NCI-H128 (cell line): ENCODE measurements at regions not wholly inside any gene's neighbourhood (a gene's known extent, or its start where the extent isn't known, plus 50 kb on each side); places are given as distances from the start of the nearest gene placed in this dataset.
A peak's percentile ranks its signal among the peaks of the same experiment; 100 is the strongest.

Experiments
- DNase-seq: peaks from one replicate; lab custom pipeline; 2025; ENCODE audit not compliant: unreplicated experiment; lab: John Stamatoyannopoulos, UW

DNA sequence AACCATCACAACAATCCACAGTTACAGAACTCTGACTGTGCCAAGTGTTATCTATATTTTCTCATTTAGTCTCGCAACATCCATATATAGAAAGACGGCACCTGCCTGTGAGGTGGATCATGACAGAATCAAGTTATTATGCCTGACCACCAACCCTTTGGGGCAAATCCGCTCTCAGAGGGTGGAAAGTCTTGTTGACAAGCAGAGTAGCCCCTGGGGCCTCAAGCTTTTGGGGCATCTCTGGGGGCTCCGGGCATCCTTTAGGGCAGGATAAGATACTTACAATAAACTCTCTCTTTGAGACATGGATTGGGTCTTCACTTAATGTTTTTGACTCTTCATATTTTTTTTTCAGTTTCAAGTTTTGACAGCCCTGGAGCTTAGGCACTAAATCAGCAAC lies 150.5 kb upstream of the NAV2 start:
- DNase-seq, result no peak

DNA sequence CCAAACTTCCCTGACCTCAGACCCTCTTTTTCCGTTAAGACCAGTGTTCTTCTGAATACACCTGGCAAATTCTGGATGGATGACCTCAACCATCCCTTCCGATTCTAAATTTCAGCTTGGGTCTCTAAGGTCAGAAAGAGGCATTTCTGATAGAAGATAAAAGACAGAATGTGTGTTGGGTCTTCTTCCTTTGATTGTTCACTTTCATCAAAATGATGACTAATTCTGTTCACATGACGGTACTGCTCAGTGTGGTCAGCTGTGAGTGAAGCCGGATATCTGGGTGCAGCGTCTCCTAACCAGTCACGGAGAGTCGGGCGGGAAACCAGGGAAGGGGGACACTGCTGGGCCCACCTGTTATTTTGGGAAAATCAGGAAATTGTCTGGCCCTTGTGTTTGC lies 151.6 kb upstream of the NAV2 start:
- DNase-seq, result no peak

DNA sequence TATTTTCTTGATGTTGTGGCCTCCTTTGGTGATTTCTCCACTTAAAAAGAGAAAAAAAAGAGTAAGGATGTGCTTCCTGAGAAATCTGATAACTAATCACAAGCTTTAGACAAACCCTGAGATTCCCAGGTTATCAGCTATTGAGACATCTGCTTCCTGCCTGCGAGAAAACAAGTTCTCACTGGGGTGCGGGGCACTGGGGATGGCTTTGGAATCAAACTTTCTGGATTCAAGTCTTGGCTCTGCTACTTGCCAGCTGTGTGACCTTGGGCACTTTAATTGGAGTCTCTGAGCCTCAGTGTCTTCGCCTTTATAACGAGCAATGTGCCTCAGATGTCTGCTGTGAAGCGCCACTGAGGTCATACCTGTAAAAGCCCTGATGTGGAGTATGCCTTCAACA lies 152.5 kb upstream of the NAV2 start:
- no peak for DNase-seq

DNA sequence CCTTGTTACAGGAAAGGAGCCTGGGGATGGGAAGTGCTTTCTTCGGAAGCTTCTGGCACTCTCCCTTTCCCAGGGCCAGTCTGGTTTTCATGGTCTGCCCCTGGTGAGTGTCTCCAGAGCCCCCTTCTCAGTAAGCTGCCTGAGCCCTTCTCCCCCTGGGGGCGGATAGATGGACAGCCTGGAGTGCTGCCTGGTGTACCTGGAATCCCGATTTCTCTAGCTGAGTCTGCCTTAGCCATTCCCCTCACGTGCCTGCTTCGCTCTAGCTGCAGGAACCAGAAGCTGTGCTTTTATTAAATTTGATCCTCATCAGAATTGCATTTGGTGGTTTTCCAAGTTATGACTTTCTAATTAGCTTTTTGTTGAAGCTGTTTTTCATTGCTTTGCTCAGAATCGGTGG lies 152.9 kb upstream of the NAV2 start:
- DNase-seq, result no peak

DNA sequence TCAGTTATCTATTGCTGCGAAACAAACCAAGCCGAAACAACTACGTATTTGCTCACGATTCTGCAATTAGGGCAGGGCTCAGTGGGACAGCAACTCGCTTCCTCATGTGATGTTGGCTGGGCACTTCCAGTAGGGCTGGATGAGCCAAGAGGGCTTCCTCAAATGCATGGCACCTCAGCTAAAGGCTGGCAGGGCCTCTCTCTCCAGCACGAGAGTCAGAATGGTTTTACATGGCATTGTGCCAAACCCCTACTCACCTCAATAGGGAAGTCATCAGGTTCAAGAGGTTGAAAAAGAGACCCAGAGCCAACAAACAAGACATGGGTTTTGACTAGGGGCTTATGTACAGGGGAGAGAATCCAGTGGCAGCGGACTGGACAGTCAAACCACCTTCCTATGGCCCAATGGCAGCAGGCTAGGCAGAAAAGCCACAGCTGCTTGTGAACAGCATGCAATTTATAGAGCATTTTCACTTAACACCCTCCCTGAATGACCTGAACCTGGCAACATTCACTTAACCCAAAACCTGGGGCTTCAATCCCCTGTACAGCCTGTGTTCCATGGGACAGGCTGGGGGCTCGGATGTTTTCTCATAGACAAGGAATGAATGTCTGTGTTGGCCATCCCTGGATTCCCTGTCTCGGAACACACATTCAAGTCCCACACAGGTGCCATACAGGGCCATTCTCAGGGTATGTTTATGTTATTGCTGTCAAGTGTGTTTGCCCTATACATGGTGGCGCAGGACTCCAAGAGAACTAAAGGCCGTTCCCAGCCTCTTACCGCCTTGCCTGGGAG lies 154.2 kb upstream of the NAV2 start:
- DNase-seq, result no peak

DNA sequence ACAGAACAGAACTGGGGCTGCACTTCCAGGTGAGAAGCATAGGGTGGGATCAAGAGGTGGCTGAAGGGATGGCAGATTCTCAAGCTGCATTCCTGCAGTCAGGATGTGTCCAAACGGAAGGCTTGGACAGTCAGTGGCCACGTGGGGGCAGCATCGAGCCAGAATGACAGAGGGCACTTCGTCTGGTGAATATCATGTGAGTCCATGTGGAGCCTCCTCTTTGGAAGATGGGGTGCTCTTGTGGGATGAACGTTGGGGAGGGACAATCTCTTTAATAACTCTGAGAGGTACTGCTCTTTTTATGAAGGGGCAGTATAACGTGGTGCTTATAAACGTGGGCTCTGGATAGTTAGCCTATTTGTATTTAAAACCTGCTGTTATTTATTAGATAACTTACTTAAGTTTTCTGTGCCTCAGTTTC lies 154.9 kb upstream of the NAV2 start:
- peak; percentile 30 for DNase-seq

DNA sequence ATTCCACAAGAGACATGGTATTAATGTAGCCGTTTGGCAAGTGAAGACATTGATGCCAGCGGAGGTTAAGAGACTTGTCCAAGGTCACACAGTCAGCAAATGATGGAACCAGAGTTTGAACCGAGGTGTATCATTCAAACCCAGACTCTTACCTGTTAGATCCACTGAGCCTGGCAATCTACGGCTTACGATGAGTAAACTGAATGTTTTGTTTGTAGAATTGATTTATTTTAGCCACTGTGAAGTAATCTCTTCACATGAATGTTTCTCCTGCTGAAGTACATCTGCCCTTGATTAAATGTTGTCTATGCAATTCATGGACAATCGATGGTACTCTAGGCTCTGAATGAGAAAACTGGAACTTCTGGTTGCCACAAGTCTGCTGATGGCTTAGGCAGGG lies 155.5 kb upstream of the NAV2 start:
- DNase-seq, result no peak

DNA sequence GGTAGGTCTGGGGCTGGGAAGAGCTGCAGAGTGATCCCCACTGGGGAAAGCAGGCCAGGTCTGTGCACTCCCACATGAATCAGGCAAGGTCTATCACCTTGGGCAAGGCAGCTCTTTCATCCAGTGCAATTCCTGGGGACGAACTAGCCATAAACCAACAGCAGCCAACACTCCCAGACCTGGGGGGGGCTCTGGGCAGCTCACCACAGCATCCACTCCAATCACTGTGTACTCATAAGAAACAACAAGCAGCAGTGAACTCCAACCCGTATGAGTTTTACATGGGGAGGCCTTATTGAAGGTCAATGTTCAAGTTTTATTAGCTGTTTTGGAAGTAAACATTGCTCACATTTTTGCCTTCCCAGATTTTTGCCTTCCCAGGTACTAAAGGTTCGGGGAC lies 157.4 kb upstream of the NAV2 start:
- no peak for DNase-seq

DNA sequence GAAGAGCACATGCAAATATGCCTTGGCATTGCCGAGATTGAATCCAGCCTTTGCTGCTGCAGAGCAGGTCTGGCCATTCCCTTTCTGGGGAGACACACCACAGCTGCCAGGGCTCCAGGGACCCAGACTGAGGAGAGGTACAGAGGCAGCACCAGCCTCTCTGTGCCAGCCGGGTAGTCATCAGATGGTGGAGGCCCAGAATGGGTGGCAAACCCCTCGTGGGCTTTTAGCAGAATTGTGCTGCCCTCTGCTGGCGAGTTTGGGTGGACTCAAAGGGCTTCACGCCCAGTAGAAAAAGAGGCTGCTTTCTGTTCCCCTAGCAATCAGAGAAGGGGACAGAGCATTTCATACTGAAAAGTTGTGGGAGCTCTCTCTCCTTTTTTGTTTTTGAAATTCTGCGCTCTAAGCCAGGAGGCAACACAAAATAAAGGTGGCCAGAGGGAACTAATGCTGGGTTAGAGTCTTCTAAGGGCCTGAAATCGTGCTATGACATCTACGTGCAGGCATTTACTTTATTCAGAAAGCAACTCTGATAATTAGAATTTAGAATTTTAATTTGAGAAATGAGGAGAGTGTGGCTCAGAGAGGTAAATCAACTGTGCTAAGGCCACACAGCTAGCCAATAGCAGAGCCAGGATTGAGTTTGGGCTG lies 158.8 kb upstream of the NAV2 start:
- DNase-seq, result peak; percentile 58

DNA sequence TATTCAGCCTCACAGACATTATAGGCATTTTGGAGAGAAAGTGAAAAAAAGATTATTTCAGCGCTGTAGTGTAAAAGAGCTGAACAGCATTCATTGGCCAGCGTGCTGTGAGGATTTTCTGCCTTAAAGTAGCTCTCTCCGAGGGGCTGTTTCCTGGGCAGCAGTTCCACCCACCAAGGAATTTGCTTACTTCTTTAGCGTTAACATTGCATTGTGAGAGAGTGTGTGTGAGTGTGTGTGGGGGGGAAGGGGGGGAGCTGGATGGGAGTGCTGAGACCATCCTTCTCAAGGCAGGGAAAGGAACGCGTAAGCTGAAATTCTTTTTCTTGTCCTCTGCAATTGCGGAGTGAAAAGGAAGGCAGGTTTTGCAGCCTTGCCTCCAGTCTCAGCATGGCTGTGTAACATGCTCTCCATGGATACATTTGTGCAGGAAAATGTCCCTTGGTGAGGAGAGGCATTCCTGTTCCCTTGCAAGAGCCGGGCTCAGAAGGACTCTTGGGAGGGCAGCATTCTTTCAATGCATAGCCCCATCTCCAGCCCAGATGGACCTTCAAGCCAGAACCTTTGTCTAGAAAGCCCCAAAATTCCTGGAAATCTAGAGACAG lies 159.9 kb upstream of the NAV2 start:
- DNase-seq, result no peak

DNA sequence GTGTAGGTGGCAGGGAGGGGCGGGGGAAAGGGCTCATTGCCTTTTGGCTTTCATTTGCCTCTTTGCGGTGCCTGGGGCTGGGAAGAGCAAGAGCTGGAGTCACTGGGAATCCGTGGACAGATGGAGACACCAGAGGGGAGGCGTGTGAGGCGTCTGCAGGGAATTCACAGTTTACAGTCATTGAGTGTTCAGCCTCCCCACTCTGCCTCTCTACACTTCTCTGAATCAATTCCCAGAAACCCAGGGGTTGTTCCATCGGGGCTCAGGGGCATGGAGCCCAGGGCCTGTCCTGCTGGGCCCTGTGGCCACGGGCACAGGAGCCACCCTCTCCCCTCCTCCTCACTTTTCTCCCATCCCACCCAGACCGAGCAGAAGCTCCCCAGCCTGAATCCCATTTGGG lies 160.5 kb upstream of the NAV2 start:
- DNase-seq, result no peak

DNA sequence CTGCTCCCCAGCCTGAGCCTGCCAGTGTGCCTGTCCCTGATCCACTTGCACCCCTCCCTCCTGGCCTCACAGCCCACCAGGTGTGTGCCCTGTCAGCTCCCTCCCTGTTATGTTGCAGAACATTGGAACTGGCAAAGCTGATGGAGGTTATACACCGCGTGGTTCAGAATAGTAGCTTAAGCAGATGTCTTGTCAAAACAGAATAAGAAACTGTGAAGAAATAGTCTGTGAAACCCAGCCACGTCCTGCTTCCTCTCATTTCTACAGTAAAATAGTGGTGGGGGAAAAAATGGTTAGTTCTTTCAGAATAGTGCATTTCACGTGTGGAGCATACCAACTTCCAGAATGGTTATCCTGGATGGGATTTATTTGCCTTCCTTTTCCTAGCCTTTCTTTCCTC lies 161.2 kb upstream of the NAV2 start:
- no peak for DNase-seq

DNA sequence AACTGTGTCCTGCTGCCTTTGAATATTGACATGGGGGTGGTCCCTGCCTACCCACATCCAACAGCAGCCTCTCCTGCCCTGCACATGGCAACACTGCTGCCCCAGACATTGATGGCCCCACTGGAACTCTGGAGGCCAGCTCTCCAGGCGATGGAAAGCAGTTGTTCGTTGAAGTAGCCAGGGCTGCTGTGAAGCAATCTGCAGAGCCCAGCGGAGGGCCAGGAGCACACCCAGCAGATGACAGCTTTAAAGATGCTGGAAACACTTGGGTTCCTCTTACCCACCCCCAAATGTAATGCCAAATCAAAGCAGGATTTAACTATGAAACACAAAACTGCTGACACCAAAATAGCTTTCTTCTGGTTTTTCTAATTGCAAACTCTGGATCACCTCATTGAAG lies 165.6 kb upstream of the NAV2 start:
- no peak for DNase-seq

DNA sequence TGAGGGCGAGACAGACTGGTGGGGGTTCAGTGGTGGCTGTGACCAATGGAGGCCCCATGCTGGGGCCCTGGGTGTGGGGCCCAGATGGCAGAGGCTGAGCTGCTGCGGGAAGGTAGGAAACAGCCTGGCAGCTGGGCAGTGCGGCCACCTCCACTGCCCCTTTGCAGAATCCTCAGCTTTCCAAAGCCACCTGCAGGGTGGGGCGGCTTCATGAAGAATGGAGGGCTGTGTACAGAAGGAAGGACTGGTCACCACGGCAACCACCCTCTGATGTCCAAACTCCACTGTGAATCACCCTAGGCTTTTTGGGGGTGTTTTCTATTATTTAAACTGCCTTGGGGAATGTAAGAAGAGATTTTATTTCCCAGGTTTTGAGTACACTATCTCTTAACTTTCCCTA lies 166.3 kb upstream of the NAV2 start:
- DNase-seq, result no peak

DNA sequence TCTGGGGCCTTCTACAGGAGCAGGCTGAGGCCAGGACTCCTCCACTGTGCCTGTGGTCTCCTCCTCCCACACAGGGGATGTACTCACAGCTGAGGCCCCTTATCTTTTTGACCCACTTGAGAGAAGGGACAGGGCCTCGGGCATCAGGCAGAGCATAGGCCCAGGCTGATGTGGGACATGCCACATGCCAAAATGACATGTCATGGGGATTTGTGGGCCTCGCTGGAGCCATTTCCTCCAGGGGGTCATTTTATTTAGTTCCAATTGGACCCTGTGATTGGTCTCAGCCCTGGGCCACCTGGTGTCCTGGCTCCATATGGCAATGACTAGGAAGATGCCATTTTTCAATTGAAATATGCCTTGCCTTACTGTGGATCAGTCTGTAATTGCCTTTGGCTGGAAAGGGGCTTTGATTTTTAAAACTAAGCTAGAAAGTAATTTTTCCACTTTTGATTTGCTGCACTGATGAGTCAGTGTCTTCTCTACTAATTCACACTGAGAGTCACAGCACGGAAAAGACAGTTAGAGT lies 171.1 kb upstream of the NAV2 start:
- DNase-seq, result no peak

DNA sequence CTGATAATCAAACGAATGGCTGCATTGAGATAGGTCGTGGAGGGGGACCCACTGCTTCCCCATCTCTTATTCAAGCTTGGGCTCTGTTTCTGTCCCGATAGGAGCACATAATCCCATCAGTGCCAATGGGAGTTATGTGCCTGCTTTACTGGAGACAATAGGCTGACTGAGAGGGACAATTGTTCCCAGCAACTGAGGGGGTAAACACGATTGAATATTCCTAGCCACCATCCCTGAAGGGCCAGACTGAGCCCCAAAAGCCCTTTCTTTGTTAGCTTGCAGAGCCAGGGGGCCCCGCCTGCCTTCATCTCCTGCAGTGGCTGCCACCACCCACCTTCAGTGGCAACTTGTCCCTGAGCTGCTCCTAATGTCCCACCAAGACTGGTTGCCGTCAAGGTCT lies 172.8 kb upstream of the NAV2 start:
- no peak for DNase-seq

DNA sequence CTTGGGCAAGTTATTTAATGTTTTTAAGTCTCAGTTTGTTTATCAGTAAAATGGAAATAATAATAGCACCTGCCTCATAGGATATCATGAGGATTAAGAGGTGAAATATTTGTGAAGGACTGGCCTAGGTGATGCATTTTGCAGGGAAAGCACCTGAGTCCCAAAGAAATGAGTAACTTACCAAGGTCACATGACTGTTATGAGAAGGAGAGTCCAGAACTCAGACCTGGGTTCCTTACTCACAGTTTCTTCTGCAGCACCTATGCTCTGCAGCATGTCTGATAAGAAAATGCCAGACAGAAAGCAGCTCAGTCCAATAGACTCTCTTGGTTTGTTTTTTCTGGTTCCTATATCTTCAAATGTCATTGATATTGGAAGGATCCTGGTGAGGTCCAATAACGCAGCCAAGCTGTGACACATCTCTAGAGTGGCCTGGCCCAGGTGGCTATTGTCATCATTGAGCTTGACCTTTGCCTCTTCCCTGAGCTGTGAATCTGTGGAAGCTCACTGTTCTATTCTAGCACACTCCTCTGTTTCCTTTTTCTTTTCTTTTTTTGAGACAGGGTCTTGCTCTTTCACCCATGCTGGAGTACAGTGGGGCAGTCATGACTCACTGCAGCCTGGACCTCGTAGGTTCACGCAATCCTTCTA lies 174.7 kb upstream of the NAV2 start:
- no peak for DNase-seq

DNA sequence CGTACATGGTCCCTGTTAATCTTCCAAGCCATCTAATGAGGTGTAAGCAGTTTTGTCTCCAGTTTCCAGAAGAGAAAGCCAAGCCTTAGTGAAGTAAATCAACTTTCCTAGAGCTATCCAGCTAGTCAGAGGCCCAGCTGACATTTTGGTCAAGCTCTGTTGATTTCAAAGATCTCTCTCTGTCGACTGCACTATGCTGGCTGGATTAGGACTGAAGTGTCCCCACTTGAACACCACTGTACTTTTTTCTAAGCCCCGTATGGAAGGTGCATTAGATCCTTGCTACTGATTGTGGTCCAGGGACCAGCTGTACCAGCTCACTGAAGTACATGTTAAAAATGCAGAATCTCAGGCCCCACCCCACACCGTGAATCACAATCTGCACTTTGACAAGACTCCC lies 176.5 kb upstream of the NAV2 start:
- DNase-seq, result no peak

DNA sequence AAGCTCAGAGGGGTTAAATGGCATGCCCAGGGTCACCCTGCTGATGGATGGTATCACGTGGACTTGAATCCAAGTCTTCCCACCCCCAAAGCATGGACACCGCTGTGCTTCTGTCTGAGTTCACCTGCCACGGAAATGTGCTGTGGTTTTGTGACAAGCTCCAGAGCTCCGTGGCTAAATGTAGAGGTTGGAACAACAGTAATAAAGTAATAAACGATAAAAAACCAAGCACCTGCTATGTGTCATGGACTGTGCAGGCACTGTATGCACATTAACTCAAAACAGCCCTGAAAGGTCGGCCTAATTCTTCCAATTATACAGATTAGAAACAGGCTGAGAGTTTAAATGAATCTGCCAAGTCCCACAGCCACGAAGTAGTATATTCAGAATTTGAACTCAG lies 182.1 kb upstream of the NAV2 start:
- no peak for DNase-seq

DNA sequence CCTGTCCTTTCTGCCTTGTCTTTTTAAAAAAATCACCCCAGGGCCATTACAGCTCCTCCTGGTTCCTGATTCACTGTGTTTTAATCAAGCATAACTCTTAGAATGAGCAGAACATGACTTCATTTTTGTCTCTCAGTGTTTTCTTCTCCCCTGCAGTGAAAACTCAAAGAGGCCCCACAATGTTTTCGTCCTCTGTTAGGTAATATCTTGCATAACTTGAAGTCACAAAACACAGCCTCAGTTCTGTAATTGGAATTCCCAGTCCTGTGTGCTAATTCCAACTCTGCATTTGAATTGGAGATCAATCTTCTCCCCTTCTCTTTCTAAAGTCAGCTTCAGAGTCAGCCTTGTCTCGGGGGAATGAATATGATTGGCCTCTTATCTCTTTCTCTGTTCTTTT lies 186.5 kb upstream of the NAV2 start:
- no peak for DNase-seq

DNA sequence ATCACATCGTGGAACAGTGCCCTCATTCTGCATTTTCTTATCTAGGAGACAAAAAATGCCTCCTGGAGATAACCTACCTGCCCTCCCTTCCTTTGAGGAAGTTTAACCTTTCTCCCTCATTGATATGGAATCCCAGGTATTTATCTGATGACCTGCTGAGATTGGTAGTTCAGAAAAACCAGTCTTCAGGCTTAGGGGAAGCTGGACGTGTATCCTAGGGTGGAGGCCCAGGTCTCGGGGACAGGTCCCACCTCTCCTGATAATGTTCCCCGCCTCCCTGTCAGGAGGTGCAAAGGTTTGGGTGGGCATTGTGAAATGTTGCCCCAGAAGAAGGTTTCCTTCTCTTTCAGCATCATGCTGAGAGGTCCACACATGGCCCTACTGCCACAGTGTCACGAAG lies 186.9 kb upstream of the NAV2 start:
- DNase-seq, result no peak

DNA sequence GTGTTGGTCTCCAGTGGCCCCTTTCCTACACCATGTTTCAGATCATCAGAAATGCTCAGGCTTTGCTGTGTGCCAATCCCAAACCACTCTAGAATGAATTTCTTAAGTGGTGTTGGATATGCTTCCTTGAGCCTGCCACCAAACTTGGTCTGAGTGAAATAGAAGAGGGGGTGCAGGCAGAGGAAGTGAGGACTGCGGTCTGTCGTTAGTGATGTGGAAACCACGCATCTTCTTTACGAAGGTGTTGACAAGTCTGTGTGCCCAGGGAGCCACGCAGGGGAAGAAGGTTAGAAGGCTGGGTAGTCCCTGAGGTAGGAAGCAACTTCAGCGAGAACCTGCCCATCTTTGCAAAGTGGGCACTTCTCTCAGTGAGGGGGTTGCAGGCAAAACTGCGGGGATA lies 187.4 kb upstream of the NAV2 start:
- DNase-seq, result no peak
